Activated naive CD8-positive, alpha-beta T cell treated with anti-CD3 and anti-CD28 coated beads, Interleukin-2, amount 10 ng/mL, durations not matched to agents 7 days and 5 days (primary cell): ENCODE measurements at regions not wholly inside any gene's neighbourhood (a gene's known extent, or its start where the extent isn't known, plus 50 kb on each side); places are given as distances from the start of the nearest gene placed in this dataset.

ENCODE experiments used
- ATAC-seq: fragments of 150-1000 bp; cut with Tn5 transposase; one replicate; pipeline ENCODE4 v1.10.0; 2021; ENCODE audit warnings: low read depth, moderate library complexity
- POLR2A ChIA-PET: fragments of 350-600 bp; sonication (Branson Sonifier 250); formaldehyde crosslinking; loops from one replicate; lab custom pipeline; 2021; ENCODE audit warnings: antibody characterized with exemption; lab: Charles Lee
- DNase-seq: peaks from one replicate; pipeline ENCODE4 v3.0.0; 2021
- H3K27ac Mint-ChIP-seq: one replicate; pipeline ENCODE4 v1.8.0; 2022; ENCODE audit warnings: mild to moderate bottlenecking, mixed read lengths
- H3K27me3 Mint-ChIP-seq: one replicate; pipeline ENCODE4 v1.8.0; 2022; ENCODE audit warnings: mild to moderate bottlenecking, moderate library complexity, mixed read lengths
- H3K36me3 Mint-ChIP-seq: one replicate; pipeline ENCODE4 v1.8.0; 2021; ENCODE audit warnings: mild to moderate bottlenecking, mixed read lengths
- H3K4me1 Mint-ChIP-seq: one replicate; pipeline ENCODE4 v1.8.0; 2021; ENCODE audit warnings: mixed read lengths
- H3K4me3 Mint-ChIP-seq: one replicate; pipeline ENCODE4 v1.8.0; 2022; ENCODE audit warnings: mild to moderate bottlenecking, moderate library complexity, mixed read lengths
- H3K9me3 Mint-ChIP-seq: one replicate; pipeline ENCODE4 v1.8.0; 2021; ENCODE audit warnings: mixed read lengths

DNA sequence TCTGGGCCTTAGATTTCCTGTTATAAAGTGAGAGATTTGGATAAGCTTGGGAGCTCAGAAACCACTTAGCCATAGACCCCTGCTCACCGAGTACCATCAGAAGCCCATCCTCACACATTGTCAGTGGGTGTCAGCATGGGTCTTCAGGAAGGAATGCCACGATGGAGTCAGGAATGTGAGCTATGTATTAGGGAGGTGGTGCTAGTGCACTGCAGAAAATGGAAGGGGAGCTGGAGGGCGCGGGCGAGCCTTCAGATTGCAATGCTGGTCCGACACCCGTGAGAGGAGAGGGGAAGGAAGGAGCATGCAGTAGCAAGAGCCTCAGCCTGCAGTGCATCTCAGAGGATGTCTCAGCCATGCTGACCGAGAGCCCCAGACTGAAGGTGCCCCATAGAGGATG is 294.5 kb downstream of the FOXL1 start:
- Mint-ChIP-seq H3K9me3 (no peaks in the 10 kb centered on the region), H3K4me1 (no peaks in the 10 kb centered on the region)

DNA sequence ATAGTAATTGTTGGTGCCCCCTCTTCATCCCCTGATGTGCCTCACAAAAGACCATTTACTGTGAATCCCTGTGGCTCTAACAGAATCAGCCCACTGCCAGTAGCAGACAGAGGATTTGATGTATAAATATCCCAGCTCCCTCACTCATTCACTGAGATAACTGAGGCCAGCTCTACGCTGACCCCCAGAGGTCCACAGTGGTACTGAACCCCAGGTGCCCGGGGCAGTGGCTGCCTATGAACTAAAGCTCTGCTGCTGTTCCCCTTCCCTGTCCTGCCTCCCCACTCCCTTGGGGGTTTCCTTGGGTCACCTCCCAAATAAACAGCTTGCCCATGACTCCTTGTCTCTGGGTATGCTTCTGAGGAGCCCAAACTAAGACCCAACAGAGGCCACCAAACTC is 295.8 kb downstream of the FOXL1 start:
- POLR2A ChIA-PET, result no interaction called here

More for the DNA sequence above, 294.5 kb downstream of the FOXL1 start:
- no peak overlapping the region for H3K27ac Mint-ChIP-seq
- H3K4me3 Mint-ChIP-seq, result no peak overlapping the region
- peaks cover 11% of the 10 kb centered on the region for H3K27me3 Mint-ChIP-seq
- ATAC-seq (no peak), DNase-seq (no peak)
- POLR2A ChIA-PET, result no interaction called here
- H3K36me3 Mint-ChIP-seq, result no peaks in the 10 kb centered on the region

DNA sequence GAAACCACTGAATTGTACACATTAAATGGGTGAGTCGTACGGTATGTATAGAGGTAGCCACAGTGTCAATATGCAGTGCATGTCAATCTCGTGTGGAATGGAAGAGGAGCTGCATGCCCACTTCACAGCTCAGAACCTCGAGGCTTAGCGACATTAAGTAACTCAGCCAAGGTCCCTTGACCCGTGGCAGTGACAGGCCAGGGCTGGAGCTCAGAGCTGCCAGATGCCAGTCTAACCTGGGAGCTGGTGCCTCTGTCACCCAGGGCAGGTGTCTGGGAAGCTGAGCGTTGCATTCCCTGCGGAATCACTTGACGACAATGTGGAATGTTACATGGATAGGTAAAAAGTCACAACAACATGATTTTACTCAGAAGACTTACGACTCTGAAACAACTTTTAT is 298.1 kb downstream of the FOXL1 start:
- H3K4me3 Mint-ChIP-seq, result no peak overlapping the region
- DNase-seq, result no peak
- no peaks in the 10 kb centered on the region for H3K4me1 Mint-ChIP-seq
- no peak for ATAC-seq
- POLR2A ChIA-PET, result no interaction called here
- peaks cover 29% of the 10 kb centered on the region for H3K27me3 Mint-ChIP-seq
- no peaks in the 10 kb centered on the region for H3K36me3 Mint-ChIP-seq
- H3K27ac Mint-ChIP-seq, result no peak overlapping the region
- no peaks in the 10 kb centered on the region for H3K9me3 Mint-ChIP-seq

More for the DNA sequence above, 295.8 kb downstream of the FOXL1 start:
- Mint-ChIP-seq H3K9me3 (no peaks in the 10 kb centered on the region), H3K4me1 (no peaks in the 10 kb centered on the region), H3K36me3 (no peaks in the 10 kb centered on the region), H3K4me3 (no peak overlapping the region), H3K27ac (no peak overlapping the region), H3K27me3 (peaks cover 22% of the 10 kb centered on the region)
- ATAC-seq (no peak), DNase-seq (peak; percentile 51)

DNA sequence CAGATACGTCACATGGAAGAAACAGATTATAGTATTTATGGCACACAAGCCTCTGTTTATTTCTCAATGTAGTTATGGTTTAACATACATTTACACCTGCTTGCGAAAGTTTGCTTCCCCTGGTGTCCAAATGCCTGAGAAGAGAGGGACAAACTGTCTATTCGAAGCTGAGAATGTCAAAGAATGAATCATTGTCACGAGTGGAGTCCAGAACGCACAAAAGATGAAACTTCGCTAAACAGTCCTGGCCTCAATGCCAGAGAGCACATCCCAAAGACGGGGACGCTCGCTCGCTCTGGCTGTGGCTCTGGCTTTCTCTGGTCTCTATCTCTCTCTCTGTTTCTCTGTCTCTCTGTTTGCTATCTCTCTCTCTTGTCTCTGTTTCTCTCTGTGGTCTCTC is 298.8 kb downstream of the FOXL1 start:
- Mint-ChIP-seq H3K9me3 (no peaks in the 10 kb centered on the region), H3K36me3 (no peaks in the 10 kb centered on the region), H3K4me1 (no peaks in the 10 kb centered on the region), H3K4me3 (no peak overlapping the region), H3K27ac (no peak overlapping the region), H3K27me3 (peaks cover 29% of the 10 kb centered on the region)
- DNase-seq (no peak), ATAC-seq (no peak)
- POLR2A ChIA-PET, result no interaction called here

DNA sequence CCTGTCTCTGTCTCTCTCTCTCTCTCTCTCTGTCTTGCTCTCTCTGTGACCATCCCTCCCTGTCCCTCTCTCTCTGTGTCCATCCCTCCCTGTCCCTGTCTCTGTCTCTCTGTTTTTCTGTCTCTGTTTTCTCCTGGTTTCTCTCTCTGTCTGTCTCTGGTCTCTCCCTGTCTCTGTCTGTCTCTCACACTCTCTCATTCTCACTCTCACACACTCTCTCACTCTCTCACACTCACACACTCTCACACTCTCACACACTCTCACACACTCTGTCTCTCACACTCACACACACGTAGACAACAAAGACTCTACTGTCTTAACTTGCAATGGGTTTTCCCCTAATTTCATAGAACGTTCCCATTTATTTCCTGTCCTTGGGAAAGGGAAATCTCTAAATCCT is 299.5 kb downstream of the FOXL1 start:
- Mint-ChIP-seq H3K27me3 (peaks cover 29% of the 10 kb centered on the region), H3K4me1 (no peaks in the 10 kb centered on the region), H3K4me3 (no peak overlapping the region), H3K9me3 (no peaks in the 10 kb centered on the region), H3K36me3 (no peaks in the 10 kb centered on the region), H3K27ac (no peak overlapping the region)
- DNase-seq (no peak), ATAC-seq (no peak)
- POLR2A ChIA-PET, result no interaction called here

DNA sequence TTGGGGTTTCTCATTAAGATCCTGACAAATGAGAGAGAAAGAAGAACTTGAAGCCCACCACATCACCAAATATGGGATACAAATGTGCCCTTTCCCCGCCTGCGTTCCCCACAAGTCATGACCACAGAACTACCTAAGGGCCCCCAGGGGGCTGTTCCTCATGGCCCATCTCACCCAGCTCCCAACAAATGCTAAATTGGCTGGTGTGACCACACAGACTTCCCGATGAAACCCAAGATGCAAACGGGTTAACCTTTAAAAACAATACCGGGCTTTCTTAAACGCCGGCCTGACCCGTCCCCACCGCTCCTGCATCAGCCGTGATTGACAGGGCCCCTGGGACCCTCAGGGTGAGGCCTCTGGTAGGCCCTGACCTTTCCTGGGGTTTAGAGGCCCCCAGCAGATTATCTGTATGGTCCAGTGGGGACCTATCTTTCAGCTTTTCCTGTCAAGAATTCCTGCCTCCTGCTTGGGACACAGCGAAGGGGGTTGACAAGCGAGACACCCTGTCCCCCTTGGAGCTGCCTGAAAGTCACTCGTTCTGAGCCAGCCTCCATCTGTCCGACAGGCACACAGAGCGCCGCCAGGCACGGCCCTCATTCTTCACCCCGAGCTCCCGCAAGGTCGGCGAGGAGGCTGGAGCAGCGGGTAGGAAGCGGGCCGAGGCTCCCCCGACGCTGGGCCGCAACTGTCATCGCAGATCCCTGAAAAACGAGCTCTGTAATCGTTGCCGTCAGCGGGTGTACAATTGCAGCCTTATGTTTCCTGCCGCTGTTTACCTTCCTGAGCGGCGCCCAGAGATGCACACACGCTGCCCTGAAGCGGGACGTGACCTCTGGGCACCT is 300.1 kb downstream of the FOXL1 start:
- Mint-ChIP-seq H3K4me1 (no peaks in the 10 kb centered on the region), H3K9me3 (no peaks in the 10 kb centered on the region), H3K27ac (no peak overlapping the region), H3K4me3 (no peak overlapping the region), H3K27me3 (peaks cover 29% of the 10 kb centered on the region), H3K36me3 (no peaks in the 10 kb centered on the region)
- ATAC-seq (no peak), DNase-seq (no peak)
- POLR2A ChIA-PET, result no interaction called here

DNA sequence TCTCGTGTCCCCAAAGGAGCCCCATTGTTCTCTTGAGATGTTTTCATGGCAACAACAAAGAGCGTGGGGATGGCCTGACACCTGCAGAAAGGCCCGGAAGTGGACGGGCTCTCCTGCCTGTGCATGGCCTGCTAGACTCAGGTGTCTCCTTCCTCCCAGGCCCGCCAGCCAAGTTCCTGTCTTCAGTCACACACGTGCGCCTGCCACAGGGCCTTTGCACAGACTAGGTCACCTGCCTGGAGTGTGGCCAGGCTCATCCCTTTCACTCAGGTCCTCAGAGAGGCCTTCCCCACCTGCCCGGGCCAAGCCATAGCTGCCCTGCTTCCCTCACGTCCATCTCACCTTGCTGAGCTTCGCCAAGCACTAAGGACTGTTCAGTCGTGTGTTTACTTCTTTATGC is 300.9 kb downstream of the FOXL1 start:
- Mint-ChIP-seq H3K27ac (no peak overlapping the region), H3K27me3 (peaks cover 29% of the 10 kb centered on the region), H3K36me3 (no peaks in the 10 kb centered on the region), H3K4me3 (no peak overlapping the region), H3K9me3 (no peaks in the 10 kb centered on the region), H3K4me1 (no peaks in the 10 kb centered on the region)
- ATAC-seq (no peak), DNase-seq (no peak)
- POLR2A ChIA-PET, result no interaction called here

DNA sequence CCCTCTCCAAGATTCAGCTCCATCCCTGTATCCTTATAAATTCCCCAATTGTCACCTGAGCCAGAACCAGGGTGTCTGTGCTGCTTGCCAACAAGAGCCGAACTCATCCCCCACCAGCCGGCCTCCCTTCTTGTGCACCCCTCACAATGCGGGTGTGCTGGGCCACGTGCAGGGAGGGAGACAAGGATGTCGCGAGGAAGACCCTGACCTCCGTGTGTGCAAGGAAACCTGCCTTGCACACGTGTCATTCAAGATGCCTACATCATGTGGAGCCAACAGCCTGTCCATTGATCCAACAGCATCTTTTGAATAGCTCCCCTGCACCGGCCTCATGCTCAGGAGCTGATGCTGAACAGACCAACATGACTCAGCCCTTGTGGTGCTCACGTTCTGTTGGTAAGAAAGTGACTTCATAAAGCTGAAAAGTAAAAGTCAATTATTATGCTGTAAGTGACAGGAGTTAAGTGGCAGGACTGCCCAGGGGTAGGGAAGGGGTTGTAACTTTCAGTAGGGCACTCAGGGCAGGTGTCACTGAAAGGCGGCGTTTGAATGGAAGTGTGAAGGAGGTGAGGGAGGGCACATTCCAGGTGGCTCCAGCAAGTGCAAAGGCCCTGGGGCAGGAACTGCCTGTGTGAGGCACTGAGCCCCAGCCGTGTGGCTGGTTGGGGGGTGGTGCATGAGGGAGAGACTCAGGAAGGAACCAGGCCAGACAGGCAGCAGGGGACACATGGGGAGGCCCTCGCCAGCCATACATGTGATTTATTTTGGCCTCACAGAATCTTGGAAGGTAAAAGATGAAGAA is 302.2 kb downstream of the FOXL1 start:
- H3K27me3 Mint-ChIP-seq, result peaks cover 29% of the 10 kb centered on the region

DNA sequence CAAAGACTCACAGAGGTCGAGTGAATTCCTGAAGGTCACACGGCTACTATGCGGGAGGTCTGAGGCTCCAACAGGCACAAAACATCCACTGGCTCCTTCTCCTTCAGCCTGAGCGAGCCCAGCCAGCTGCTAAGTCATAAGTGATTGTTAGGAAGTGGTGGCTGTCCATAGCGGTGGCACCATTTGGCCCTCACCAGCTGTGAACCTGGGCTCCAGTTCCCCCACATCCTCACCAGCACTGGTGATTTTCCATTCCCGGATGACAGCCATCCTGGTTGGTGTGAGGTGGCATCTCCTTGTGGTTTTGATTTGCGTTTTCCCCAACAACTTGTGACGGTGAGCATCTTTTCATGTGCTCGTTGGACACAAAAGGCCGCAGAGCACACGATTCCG is 302.8 kb downstream of the FOXL1 start:
- H3K27me3 Mint-ChIP-seq, result peaks cover 29% of the 10 kb centered on the region
- no peaks in the 10 kb centered on the region for H3K36me3 Mint-ChIP-seq
- no peaks in the 10 kb centered on the region for H3K9me3 Mint-ChIP-seq
- no peak overlapping the region for H3K27ac Mint-ChIP-seq
- no peaks in the 10 kb centered on the region for H3K4me1 Mint-ChIP-seq
- H3K4me3 Mint-ChIP-seq, result no peak overlapping the region
- DNase-seq (no peak), ATAC-seq (no peak)
- POLR2A ChIA-PET, result interaction anchor here (0.5 kb wide), 1 partner anchor 22 kb away, joined by 3 read pairs; no protein-coding TSS in a partner anchor

More for the DNA sequence above, 302.2 kb downstream of the FOXL1 start:
- ATAC-seq, result no peak
- DNase-seq, result no peak
- POLR2A ChIA-PET, result interaction anchor here (0.5 kb wide), 1 partner anchor 22 kb away, joined by 3 read pairs; no protein-coding TSS in a partner anchor
- H3K4me3 Mint-ChIP-seq, result no peak overlapping the region
- H3K27ac Mint-ChIP-seq, result no peak overlapping the region
- H3K36me3 Mint-ChIP-seq, result no peaks in the 10 kb centered on the region
- no peaks in the 10 kb centered on the region for H3K9me3 Mint-ChIP-seq
- no peaks in the 10 kb centered on the region for H3K4me1 Mint-ChIP-seq

DNA sequence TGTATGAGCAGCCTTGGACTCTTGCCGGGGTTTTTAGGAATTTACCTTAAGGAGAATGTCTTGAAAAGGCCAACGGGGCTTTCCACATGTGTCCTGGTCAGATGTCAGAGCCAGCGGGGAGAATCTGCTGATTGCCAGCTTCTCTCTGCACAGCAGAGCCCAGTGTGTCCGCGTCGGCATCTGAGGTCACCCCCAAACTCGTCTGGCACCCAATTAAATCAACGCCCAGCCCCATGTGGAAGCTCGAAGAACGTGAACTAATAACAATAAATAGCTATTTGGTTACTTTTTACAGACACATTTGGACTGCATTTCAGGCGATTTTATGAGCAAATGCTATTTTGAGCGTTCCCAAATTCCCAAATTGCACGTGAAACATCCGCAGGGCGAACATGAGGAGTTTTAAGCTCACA is 303.5 kb downstream of the FOXL1 start:
- no peak for ATAC-seq
- POLR2A ChIA-PET, result no interaction called here
- DNase-seq, result no peak
- Mint-ChIP-seq H3K27me3 (peaks cover 25% of the 10 kb centered on the region), H3K4me3 (no peak overlapping the region), H3K4me1 (no peaks in the 10 kb centered on the region), H3K27ac (no peak overlapping the region), H3K9me3 (no peaks in the 10 kb centered on the region), H3K36me3 (no peaks in the 10 kb centered on the region)

DNA sequence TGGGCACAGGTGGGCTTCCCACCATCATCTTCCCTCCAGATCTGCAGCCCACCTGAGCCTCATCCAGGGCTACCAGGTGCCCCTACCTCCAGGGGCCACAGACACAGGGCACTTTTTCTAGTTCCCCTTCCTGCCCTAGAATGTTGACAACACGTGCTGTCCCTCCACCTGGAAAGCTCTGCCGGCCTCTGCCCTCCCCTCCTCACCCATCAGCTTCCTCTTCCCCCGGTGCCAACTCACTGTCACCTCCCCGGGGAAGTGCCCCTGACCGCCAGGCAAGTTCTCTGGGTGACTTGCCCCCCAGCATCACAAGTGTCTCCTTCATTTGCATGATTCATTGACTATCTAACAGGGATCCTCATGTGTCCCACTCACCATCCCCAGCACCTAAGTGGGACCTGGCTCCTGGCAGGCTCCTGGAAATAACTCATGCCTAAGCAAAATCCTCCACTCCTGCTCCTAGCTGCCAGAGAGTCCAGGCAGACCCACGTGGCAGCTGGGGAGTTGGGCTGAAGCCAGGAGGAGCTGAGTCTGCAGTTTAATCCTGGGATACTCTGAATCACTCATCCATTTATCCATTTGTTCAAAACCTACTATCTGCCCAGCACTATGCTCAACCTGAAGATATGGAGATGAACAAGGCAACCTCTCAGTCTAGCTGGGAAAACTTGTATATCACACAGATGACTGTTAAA is 304.4 kb downstream of the FOXL1 start:
- Mint-ChIP-seq H3K4me3 (no peak overlapping the region), H3K27me3 (peaks cover 19% of the 10 kb centered on the region), H3K9me3 (no peaks in the 10 kb centered on the region), H3K36me3 (no peaks in the 10 kb centered on the region), H3K27ac (no peak overlapping the region), H3K4me1 (no peaks in the 10 kb centered on the region)
- POLR2A ChIA-PET, result no interaction called here
- ATAC-seq, result no peak
- no peak for DNase-seq

DNA sequence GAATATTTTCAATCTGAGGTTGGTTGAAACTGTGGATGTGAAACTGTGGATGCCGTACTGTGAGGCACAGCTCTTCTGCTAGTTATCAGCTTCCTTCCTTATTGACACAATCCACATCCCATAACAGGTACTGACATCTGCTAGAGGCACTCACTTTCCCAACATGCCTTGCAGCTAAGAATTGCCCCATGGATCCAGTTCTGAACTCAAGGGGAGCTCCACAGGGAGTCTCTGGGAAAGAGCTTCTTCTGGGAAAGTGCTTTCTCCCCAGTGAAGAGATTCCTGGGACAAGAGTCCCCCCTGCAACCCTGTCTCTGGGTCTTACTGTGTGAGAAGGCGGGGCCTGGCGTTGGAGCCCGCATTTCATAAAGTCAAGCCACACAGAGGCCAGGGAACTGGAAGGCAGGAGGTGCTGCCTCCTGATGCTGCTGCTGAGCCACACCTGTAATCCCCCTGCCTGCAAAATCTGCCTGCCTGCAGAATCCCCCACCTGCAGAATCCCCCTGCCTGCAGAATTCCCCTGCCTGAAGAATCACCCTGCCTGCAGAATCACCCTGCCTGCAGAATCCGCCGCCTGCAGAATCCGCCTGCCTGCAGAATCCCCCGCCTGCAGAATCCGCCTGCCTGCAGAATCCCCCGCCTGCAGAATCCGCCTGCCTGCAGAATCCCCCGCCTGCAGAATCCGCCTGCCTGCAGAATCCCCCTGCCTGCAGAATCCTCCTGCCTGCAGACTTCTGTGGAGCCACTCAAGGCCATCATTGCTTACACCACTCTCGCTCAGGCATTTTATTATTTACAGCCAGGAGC is 305.4 kb downstream of the FOXL1 start:
- no peak overlapping the region for H3K27ac Mint-ChIP-seq
- DNase-seq, result no peak
- H3K4me1 Mint-ChIP-seq, result no peaks in the 10 kb centered on the region
- H3K9me3 Mint-ChIP-seq, result no peaks in the 10 kb centered on the region
- ATAC-seq, result no peak
- peaks cover 8% of the 10 kb centered on the region for H3K27me3 Mint-ChIP-seq
- POLR2A ChIA-PET, result no interaction called here
- no peaks in the 10 kb centered on the region for H3K36me3 Mint-ChIP-seq
- no peak overlapping the region for H3K4me3 Mint-ChIP-seq

DNA sequence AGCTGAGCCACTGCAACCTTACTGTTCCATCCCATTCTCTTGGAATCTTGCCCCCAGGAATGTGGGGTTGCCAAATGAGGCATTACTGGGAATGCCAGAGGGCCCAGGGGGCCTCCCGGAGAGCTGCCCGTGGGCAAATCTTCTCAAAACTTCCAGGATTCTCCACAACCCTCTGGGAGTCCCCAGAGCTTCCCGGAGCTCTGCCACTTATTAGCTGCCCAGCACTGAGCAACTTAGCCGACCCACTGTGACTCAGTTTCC is 306.0 kb downstream of the FOXL1 start:
- DNase-seq (no peak), ATAC-seq (no peak)
- H3K4me1 Mint-ChIP-seq, result no peaks in the 10 kb centered on the region
- no peak overlapping the region for H3K4me3 Mint-ChIP-seq
- peaks cover 5% of the 10 kb centered on the region for H3K27me3 Mint-ChIP-seq
- H3K36me3 Mint-ChIP-seq, result no peaks in the 10 kb centered on the region
- H3K27ac Mint-ChIP-seq, result no peak overlapping the region
- POLR2A ChIA-PET, result no interaction called here
- H3K9me3 Mint-ChIP-seq, result peaks cover 3% of the 10 kb centered on the region
